Nephron progenitor cell (in vitro differentiated cells): ENCODE measurements at regions not wholly inside any gene's neighbourhood (a gene's known extent, or its start where the extent isn't known, plus 50 kb on each side); places are given as distances from the start of the nearest gene placed in this dataset.

ENCODE experiments used
- DNase-seq: peaks from one replicate; pipeline ENCODE4 v3.0.0; 2021
- H3K27ac Mint-ChIP-seq: 2 replicates; pipeline ENCODE4 v1.8.0; 2021; ENCODE audit warnings: mild to moderate bottlenecking, moderate library complexity, mixed read lengths
- H3K27me3 Mint-ChIP-seq: 2 replicates; pipeline ENCODE4 v1.8.0; 2021; ENCODE audit warnings: mild to moderate bottlenecking, low read depth, mixed read lengths; ENCODE audit not compliant: poor library complexity
- H3K36me3 Mint-ChIP-seq: 2 replicates; pipeline ENCODE4 v1.8.0; 2021; ENCODE audit warnings: low read depth, mixed read lengths
- H3K4me1 Mint-ChIP-seq: 2 replicates; pipeline ENCODE4 v1.8.0; 2021; ENCODE audit warnings: mixed read lengths
- H3K4me3 Mint-ChIP-seq: 2 replicates; pipeline ENCODE4 v1.8.0; 2021; ENCODE audit warnings: mild to moderate bottlenecking, moderate library complexity, mixed read lengths
- H3K9me3 Mint-ChIP-seq: 2 replicates; pipeline ENCODE4 v1.8.0; 2021; ENCODE audit warnings: mild to moderate bottlenecking, moderate library complexity, mixed read lengths
- TF ChIP-seq, protein P1 (sequence below): fragments of 200-600 bp; sonication (generic); IDR thresholded peaks from 2 replicates; pipeline ENCODE4 v1.5.0; 2021; ENCODE audit warnings: antibody characterized with exemption

DNA sequence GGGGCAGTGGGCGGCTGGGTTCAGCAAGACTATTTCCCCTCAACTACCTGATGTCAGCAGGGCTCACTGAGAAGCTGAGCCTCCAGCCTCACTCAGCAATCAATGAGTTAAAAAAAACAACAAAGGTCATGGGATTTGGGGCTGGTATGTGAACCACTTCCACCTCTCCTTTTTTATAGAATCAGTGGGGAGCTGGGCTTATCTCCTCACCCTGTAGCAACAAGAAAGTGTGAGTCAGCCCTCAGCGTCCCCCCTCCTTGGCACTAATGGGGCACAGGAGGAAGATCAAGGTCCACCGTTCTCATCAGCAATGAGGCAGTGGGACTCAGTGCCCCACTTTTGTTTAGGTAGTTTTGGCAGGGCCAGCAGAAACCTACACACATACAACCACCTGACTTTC is 823.5 kb upstream of the POM121L12 start:
- Mint-ChIP-seq H3K27ac (no peak overlapping the region), H3K4me1 (no peaks in the 10 kb centered on the region), H3K9me3 (no peaks in the 10 kb centered on the region), H3K27me3 (peaks cover 2% of the 10 kb centered on the region), H3K4me3 (no peak overlapping the region), H3K36me3 (no peaks in the 10 kb centered on the region)
- TF ChIP-seq, protein P1, sequence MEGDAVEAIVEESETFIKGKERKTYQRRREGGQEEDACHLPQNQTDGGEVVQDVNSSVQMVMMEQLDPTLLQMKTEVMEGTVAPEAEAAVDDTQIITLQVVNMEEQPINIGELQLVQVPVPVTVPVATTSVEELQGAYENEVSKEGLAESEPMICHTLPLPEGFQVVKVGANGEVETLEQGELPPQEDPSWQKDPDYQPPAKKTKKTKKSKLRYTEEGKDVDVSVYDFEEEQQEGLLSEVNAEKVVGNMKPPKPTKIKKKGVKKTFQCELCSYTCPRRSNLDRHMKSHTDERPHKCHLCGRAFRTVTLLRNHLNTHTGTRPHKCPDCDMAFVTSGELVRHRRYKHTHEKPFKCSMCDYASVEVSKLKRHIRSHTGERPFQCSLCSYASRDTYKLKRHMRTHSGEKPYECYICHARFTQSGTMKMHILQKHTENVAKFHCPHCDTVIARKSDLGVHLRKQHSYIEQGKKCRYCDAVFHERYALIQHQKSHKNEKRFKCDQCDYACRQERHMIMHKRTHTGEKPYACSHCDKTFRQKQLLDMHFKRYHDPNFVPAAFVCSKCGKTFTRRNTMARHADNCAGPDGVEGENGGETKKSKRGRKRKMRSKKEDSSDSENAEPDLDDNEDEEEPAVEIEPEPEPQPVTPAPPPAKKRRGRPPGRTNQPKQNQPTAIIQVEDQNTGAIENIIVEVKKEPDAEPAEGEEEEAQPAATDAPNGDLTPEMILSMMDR = no peak
- no peak for DNase-seq

DNA sequence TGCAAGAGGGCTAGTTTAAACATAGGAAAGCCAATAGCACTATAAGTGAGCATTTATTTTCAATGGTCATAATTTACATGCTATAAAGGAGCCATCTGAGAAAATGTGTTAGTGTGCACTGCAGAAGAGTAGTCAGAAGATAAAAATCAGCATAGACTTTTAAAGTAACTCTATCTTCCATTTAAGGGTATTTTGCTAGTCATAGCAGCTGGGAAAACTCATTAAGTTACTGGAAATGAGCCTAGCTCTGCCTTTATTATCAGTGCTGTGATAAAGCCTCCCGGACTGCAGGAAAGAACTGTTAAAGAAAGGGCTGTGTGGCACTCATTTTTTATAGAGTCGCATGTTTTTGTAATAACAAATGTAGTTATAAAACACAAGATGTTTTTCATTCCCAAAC is 825.8 kb upstream of the POM121L12 start:
- Mint-ChIP-seq H3K4me1 (no peaks in the 10 kb centered on the region), H3K9me3 (no peaks in the 10 kb centered on the region), H3K4me3 (no peak overlapping the region), H3K27ac (no peak overlapping the region), H3K27me3 (peaks cover 2% of the 10 kb centered on the region), H3K36me3 (no peaks in the 10 kb centered on the region)
- no peak for DNase-seq
- TF ChIP-seq, protein P1 = no peak

DNA sequence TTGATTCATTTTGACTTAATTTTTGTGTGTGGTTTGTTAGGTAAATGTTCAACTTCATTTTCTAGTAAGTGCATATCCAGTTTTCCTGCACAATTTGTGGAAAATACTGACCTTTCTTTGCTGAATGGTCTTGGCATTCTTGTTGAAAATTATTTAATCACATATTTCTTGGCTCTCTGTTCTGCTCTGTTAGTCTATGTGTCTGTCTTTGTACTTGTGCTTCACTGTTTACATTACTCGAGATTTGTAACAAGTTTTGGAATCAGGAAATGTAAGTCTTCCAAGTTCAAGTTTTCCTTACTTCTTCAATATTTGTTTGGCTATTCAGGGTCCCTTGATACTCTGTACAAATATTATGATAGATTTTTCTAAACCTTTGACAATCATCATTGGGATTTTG is 838.2 kb upstream of the POM121L12 start:
- Mint-ChIP-seq H3K27me3 (peaks cover 5% of the 10 kb centered on the region), H3K4me3 (no peak overlapping the region), H3K9me3 (no peaks in the 10 kb centered on the region), H3K36me3 (no peaks in the 10 kb centered on the region), H3K4me1 (no peaks in the 10 kb centered on the region), H3K27ac (no peak overlapping the region)
- TF ChIP-seq, protein P1 = no peak
- no peak for DNase-seq

DNA sequence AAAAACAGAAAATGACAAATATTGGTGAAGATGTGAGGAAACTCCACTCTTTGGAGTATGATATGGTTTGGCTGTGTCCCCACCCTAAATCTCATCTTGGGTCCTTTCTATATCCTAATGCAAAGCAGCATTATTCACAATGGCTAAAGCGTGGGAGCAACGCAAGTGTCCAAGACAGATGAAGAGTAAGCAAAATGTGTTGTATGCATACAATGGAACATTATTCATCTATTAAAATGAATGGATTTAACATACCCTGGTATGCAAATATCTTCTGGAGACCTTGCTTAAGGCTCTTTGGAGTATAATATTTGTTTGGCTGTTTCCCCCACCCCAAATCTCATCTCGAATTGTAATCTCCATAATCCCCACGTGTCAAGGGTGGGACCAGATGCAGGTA is 839.8 kb upstream of the POM121L12 start:
- no peaks in the 10 kb centered on the region for H3K4me1 Mint-ChIP-seq
- no peak overlapping the region for H3K27ac Mint-ChIP-seq
- H3K9me3 Mint-ChIP-seq = no peaks in the 10 kb centered on the region

DNA sequence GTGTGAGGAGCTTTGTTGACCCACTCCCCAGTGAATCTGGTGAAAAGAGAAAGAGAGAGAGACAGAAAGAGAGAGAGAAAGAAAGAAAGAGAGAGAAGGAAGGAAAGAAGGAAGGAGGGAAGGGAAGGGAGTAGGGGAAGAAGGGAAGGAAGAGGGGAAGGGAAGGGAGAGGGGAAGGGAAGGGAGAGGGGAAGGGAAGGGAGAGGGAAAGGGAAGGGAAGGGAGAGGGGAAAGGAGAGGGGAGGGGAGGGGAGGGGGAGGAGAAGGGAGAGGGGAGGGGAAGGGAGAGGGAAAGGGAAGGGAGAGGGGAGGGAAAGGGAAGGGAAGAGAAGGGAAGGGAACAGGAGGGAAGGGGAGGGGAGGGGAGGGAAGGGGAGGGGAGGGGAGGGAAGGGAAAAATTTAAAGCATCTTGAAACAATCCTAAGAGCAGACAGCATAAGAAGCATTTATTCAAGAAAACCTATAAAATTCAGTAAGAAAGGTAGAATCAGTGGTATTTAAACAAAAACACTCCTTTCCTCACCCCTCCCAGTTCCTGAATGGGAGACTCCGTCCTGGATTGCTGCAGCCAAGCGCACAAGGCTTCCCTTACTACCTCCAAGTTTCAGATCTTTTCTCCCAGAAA is 846.2 kb upstream of the POM121L12 start:
- Mint-ChIP-seq H3K36me3 (peaks cover 1% of the 10 kb centered on the region), H3K27ac (peak overlapping the region; percentile 68), H3K9me3 (peaks cover 3% of the 10 kb centered on the region), H3K27me3 (no peaks in the 10 kb centered on the region), H3K4me3 (no peak overlapping the region), H3K4me1 (no peaks in the 10 kb centered on the region)
- TF ChIP-seq, protein P1 = no peak
- DNase-seq = no peak

More for the DNA sequence above, 839.8 kb upstream of the POM121L12 start:
- Mint-ChIP-seq H3K4me3 (no peak overlapping the region), H3K27me3 (peaks cover 2% of the 10 kb centered on the region), H3K36me3 (no peaks in the 10 kb centered on the region)
- TF ChIP-seq, protein P1 = no peak
- DNase-seq = no peak

DNA sequence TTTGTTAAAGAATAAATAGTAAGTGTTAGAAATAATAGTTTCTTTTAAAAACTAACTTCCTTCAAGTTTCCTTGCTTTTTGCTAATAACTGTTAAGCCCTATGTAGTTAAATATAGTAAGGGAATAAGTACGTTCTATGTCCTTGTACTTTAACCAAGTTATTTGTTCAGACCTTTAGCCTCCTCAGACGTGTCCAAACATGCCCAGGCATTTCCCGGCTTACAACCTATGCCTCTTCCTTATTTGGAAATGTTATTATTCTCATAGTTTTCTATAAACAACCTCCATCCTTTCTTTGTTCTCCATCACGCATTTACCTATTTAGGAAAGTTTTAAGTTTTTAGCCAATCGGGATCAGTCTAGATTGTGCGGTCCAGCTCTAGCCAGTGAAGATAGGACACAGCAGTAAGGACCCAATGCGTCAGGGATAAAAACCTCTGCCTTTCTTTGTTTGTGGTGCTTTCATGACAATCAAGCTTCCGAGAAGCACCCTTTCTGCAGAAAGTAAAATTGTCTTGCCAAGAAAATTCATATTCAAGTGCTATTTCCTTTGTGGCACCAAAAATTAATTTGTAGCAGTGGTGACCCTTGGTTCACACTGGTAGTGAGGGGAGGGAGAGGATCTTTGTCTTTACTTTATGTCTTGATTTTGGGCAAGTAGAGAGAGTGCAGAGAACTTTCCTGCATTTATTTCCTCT is 851.3 kb upstream of the POM121L12 start:
- H3K36me3 Mint-ChIP-seq = peaks cover 5% of the 10 kb centered on the region
- no peak for DNase-seq

More for the DNA sequence above, 851.3 kb upstream of the POM121L12 start:
- Mint-ChIP-seq H3K27me3 (peaks cover 2% of the 10 kb centered on the region), H3K27ac (no peak overlapping the region), H3K4me3 (no peak overlapping the region), H3K9me3 (peaks cover 6% of the 10 kb centered on the region), H3K4me1 (no peaks in the 10 kb centered on the region)
- TF ChIP-seq, protein P1 = no peak
